ENCODE measurements at regions not wholly inside any gene's neighbourhood (a gene's known extent, or its start where the extent isn't known, plus 50 kb on each side); places are given as distances from the start of the nearest gene placed in this dataset.

GRCh38 chr15:69748576-69749185 lies 296.1 kb downstream of the RPLP1 start:
- TF ChIP-seq, protein P1, sequence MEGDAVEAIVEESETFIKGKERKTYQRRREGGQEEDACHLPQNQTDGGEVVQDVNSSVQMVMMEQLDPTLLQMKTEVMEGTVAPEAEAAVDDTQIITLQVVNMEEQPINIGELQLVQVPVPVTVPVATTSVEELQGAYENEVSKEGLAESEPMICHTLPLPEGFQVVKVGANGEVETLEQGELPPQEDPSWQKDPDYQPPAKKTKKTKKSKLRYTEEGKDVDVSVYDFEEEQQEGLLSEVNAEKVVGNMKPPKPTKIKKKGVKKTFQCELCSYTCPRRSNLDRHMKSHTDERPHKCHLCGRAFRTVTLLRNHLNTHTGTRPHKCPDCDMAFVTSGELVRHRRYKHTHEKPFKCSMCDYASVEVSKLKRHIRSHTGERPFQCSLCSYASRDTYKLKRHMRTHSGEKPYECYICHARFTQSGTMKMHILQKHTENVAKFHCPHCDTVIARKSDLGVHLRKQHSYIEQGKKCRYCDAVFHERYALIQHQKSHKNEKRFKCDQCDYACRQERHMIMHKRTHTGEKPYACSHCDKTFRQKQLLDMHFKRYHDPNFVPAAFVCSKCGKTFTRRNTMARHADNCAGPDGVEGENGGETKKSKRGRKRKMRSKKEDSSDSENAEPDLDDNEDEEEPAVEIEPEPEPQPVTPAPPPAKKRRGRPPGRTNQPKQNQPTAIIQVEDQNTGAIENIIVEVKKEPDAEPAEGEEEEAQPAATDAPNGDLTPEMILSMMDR (conservative IDR thresholded peaks at IDR 0.05; ENCODE audit: low read depth, low read length) = no peak
- no peak for TF ChIP-seq MAFK (IDR thresholded peaks at IDR 0.05; ENCODE audit: low read depth, low read length)
- TF ChIP-seq RFX5 (IDR thresholded peaks at IDR 0.05; ENCODE audit: low read depth, low read length) = no peak
- TF ChIP-seq SMC3 (IDR thresholded peaks at IDR 0.05; ENCODE audit: low read depth, low read length) = no peak
- no peak for TF ChIP-seq MAZ (IDR thresholded peaks at IDR 0.05; ENCODE audit: borderline replicate concordance, low read depth, low read length)
- TF ChIP-seq CEBPB (IDR thresholded peaks at IDR 0.05; ENCODE audit: low read depth, low read length) = no peak
- TF ChIP-seq POLR2A (IDR thresholded peaks at IDR 0.05; ENCODE audit: low read depth, low read length) = no peak
- TF ChIP-seq NFE2L2 (IDR thresholded peaks at IDR 0.05; ENCODE audit: low read depth, low read length) = no peak
- no peak for TF ChIP-seq USF2 (IDR thresholded peaks at IDR 0.05; ENCODE audit: low read depth, low read length)
- no peak for TF ChIP-seq BHLHE40 (IDR thresholded peaks at IDR 0.05; ENCODE audit: low read depth, low read length)
- TF ChIP-seq RAD21 (IDR thresholded peaks at IDR 0.05; ENCODE audit: low read length) = no peak
- no peak for TF ChIP-seq MXI1 (IDR thresholded peaks at IDR 0.05; ENCODE audit: borderline replicate concordance, low read depth, low read length)
- TF ChIP-seq, protein P2, sequence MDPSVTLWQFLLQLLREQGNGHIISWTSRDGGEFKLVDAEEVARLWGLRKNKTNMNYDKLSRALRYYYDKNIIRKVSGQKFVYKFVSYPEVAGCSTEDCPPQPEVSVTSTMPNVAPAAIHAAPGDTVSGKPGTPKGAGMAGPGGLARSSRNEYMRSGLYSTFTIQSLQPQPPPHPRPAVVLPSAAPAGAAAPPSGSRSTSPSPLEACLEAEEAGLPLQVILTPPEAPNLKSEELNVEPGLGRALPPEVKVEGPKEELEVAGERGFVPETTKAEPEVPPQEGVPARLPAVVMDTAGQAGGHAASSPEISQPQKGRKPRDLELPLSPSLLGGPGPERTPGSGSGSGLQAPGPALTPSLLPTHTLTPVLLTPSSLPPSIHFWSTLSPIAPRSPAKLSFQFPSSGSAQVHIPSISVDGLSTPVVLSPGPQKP (IDR thresholded peaks at IDR 0.05; ENCODE audit: borderline replicate concordance, low read depth, low read length) = no peak
- no peak for TF ChIP-seq RCOR1 (IDR thresholded peaks at IDR 0.05; ENCODE audit: insufficient replicate concordance, low read length)
